T-helper 22 cell (primary cell): ENCODE measurements at regions not wholly inside any gene's neighbourhood (a gene's known extent, or its start where the extent isn't known, plus 50 kb on each side); places are given as distances from the start of the nearest gene placed in this dataset.

Experiments used
- DNase-seq: peaks from one replicate; pipeline ENCODE4 v3.0.0-alpha.2; 2020; ENCODE audit warnings: low read depth

DNA sequence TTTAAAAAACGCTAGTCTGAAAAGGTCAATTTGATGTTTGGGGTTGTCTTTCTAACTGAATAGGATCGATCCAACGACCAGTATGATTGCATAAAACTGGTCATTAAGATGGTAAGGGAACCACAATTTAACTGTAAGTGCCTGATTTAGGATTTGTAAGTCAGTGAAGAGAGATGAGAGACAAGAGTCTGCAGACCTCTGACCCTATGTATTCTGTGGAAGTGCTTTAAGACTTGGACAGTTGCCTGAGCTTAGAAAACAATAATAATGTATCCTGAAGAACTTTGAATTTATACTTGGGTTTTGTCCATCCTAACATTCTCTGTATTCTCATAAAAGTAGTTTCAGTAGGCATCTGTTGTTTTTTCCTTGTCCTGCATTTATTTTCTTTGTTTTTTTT lies 221.4 kb upstream of the SUCLG2 start:
- no peak for DNase-seq

DNA sequence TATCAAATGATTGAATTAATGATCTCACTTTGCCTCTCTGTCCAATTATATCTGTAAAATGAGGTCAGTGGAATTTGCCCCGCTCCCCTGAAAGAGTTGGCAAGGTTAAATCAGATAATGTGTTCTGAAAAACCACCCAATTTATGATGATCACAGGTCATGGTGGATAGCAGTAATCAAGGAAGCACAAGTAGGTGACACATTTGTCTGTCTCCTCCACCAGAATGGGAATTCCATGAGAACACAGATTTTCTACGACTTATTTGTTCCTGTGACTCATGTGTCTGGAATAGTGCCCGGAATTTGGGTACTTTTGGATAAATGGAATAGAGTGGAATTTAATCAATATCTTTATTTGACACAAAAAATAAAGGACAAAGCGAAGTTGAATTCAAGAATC lies 220.9 kb upstream of the SUCLG2 start:
- no peak for DNase-seq

DNA sequence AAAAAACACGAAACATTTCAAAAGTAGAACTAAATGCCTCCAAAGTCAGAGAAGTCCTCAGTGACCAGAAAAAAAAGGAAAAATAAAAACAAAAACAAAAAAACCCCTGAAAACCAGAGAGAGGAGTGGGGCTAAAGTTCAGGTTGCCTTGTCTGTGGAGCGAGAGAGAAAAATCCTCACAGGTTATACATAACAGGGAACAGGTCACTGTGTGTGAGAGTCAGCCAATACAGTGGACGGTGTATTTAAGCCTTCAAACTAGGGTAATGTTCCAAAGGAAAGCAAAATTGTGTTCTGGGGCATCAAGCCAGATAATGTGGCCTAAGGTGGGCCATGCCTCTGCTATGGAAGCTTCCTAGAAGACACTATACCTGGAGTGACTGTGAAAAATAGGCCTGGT lies 216.1 kb upstream of the SUCLG2 start:
- no peak for DNase-seq

DNA sequence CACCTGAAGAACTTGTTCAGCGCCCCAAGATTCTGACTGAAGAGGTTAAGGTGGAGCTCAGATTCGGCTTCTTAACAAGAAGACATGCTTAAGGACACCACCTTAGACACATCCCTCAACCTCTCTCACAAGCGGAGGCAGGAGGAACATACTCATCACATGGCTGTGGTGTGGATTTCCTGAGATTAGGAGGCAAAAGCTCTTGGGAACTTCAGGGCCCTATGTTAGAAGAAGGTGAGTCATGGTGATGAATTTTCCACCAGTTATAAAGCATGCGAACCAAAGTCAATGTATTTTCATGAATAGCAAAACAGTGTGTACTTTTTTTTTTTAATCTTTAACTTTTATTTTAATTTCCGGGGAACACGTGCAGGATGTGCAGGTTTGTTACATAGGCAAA lies 212.2 kb upstream of the SUCLG2 start:
- no peak for DNase-seq

DNA sequence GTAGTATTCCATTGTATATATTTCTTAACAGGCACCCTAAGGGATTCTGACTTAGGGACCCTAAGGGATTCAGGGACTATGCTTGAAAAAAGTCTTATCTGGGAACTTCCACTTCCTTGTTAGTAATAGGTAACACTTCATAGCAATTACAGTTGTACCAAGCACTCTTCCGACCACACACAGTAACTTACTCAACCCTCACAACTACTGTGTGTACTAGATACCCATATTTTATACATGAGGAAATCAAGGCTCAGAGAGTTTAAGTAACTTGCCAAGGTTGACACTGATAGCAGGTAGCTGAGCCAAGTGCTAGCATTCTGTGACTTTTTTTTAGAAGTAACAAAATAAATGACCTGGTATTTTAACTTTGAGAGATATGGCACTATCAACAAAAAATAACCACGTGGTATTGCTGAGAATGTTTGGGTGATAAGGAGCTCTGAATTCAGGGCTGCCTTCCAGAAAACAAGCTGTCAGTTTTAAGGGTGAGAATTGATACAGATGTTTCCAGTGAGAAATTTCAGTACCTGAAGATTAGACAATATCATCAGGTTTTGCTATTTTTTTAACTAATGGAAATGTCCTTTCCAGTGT lies 210.3 kb upstream of the SUCLG2 start:
- DNase-seq = no peak

DNA sequence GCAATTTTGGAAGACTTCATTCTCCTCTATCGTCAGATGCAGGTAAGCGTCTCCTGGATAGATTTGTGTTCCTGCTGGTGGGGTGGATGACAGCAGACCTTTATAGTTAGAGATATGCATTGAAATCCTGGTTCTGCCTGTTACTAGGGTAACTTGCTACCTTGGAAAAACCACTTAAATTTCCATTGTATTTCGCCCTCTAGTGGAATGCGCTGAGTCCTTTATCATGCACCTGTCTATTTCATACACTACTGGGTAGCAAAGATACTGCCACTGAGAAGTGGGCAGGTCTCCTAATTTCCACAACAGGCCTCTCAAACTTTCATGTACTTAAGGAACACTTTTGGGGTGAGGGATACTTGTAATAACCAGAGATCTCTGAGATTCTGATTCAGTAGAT lies 209.5 kb upstream of the SUCLG2 start:
- DNase-seq = no peak

DNA sequence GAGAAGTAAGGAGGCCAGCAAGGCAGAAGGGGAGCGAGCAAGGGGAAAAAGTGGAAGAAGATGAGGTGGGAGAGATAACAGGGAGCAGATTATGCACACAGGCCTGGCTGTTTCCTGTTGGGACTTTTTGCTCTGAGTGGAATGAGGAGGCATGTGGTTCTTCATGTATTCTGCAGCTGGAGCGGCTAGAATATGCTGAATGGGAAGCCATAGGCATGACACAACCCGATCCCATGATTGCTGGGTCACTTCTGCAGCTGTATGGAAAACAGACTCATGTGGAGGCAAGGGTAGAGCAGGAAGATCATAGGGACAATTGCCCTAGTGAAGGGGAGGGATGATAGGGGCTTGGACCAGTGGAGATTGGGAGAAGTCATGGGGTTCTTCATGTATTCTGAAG lies 206.0 kb upstream of the SUCLG2 start:
- DNase-seq = no peak

DNA sequence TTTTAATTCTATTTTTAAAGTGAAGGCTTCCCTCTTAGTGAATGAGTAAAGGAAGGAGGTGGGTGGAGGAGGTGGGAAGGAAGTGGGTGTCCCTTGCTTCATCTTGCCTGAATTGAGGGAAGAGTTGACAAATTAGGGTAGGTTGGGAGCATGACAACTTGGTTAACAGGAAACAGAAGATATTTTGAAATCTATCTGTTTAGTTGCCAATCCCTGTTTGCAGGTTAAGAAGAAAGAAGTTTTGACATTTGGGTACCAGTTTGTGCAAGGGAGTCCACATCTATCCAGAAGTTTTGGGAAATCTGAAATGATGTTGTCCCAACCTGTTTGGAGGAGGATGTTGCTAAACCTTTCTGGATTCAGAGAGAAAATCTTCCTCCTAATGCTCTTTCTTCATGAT lies 204.1 kb upstream of the SUCLG2 start:
- no peak for DNase-seq

DNA sequence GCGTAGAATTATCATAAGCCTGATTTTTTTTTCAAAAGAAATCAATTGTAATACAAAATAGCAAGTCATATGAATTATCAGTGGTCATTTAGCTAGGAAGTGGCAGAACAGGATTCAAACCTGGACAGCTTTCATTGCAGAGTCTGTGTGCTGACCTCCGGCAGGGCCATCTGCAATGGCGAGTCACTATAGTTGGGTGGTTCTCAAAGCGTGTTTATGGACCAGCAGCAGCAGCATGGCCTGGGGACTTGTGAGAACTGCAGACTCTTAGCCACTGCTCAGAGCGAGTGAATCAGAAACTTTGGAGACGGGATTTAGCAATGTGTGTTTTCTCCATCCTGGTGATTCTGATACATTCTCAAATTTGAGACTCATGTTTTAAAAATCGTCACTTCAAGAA lies 202.3 kb upstream of the SUCLG2 start:
- no peak for DNase-seq

DNA sequence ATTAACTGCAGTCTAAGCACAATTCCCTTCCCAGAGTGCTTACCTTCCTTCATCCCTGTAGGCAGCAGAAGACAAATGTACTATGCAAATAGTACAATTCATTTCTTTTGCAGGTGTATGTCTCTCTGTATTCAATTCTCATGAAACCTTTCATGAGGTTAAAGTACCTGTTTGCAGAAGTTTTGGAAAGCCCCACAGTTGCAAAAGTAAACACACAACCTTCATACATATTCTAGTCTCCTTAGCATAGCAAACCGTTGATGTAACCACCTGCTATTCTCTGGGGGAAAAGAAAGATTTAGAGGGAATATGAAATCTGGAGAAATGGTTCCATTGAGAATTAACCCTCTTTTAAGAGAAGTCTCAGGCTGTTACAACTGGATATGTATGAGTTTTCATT lies 200.3 kb upstream of the SUCLG2 start:
- no peak for DNase-seq

DNA sequence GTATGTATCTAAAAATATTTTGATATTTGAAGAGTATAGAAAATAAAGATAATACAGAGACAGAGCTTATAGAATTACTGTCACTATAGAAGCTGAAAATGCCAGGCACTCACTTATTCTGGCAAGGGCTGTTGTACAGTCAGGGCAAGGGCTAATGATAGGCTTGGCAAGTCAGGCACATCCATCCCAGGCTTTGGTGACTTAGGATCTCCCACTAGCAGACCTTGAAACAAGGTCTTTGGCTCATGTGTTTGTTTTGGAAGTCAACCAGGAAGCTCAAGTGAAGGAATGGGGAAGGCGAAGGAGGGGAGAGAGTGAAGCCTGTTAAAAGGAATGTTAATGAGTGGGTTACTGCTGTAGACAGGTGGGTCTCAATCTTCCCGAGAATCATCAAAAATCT lies 199.1 kb upstream of the SUCLG2 start:
- no peak for DNase-seq

DNA sequence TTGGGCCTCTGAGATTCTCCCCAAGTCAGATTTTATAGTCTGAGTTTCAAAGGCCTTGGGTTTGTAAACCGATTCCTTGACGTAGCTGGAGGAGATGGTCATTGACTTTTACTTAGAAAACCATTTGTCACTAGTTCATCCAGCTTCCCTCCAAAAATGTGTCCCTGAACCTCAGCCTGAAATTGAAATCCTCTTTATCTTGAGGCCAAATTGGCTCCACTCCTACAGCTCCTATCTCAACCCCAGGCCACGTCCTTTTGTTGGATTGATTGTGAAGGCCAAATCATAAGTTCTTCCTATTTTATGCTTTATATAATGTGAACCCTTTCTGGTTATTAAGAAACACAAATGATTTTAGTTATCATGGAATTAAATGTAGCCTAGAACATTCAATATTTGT lies 193.9 kb upstream of the SUCLG2 start:
- no peak for DNase-seq

DNA sequence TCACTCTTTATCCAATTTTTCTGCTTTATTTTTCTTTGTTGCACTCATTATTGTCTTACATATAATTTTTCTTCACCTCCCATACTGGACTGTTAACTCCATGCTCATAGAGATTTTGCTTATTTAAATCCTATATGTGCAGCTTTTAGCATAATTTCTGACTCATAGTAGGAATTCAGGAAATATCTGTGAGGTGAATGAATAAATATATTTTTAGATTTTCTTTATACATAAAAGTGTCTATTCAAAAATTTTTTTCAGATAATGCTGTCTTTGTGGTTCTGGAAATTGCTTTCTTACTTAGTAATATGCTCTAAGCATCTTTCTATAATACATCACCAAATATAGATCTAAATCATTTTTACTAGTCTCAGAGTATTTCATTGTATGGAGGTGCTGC lies 191.8 kb upstream of the SUCLG2 start:
- no peak for DNase-seq

DNA sequence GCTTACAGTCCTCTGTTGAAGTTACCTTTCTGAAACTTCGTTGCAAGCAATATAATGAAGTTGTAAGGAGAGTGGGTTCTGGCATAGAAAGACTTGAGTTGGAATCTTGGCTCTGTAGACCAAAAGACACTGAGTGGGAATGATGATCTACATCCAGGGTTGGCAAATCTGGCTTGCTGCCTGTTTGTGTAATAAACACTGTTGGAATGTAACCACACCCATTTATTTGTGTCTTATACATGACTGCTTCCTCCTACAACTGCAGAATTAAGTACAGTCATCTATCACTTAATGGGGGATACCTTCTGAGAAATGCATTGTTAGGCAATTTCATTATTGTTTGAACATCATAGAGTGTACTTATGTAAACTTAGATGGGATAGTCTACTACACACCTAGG lies 178.4 kb upstream of the SUCLG2 start:
- no peak for DNase-seq

DNA sequence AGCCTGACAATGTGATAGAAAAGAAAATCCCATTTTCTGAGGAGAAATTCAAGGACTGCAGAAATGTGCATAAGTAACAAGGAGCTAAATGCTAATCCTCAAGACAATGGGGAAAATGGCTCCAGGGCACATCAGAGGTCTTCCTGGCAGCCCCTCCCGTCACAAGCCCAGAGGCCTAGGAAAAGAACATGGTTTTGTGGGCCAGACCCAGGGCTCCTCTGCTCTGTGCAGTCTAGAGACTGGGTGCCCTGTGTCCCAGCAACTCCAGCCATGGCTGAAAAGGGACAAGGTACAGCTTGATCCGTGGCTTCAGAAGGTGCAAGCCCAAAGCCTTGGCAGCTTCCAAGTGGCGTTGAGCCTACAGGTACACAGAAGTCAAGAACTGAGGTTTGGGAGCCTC lies 176.8 kb upstream of the SUCLG2 start:
- no peak for DNase-seq

DNA sequence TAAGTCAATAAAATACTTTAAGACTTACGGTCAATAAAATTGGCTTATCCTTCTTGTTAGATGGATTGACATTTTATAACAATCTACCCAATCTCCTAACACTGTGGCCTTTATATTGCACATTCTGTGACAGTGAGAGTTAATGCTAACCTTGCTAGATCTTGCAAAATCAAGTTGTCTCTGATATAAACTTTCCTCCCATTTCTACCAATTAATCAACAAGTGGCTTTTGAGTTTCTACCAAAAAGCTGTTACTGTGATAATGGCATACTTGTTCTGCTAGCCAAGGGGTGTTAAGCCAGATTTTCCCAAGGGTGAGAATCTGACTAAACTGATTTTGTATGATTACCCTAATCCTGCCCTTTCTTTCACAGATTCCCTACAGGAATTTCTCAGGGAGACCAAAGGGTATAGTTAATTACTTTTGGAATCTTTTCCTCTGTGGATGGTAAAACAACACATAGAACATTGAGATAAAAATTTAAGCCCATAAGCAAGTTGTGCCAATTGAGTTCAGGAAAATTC lies 174.1 kb upstream of the SUCLG2 start:
- DNase-seq = no peak

DNA sequence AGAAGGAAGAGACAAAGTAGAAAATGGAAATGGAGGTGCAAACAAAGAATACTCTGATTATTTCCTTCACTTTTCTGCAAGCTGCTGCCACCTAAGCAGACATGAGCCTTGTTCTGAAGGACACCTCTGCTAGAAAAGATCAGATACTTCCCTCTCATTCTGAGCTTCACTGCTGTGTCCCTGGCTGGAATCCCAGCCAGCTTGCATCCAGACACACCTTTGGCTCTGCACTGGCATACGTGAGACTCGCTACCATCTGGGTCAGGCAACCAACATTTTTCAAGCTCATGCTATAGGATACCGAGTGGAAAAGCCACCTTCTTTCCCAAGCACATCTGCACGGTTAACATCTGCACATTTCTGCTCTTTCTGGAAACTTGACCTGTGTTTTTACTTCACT lies 166.7 kb upstream of the SUCLG2 start:
- DNase-seq = no peak

DNA sequence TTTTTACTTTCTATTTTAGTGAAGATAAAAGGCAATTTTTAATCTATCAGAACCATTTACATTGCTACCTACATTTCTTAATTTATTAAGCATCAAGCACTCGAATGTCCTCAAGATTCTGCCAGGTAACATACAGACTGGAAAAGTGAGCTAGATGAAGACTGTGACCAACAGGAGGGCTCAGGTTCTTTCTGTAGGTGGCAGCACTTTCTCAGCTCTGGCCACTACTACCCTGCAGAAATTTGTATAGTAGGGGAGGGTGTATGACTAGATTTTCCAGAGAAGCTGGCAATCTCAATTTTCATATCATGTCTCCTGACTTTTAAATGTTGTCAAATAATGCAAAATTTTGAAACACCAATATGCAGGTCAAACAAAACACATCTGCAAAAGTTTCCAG lies 165.0 kb upstream of the SUCLG2 start:
- DNase-seq = no peak

DNA sequence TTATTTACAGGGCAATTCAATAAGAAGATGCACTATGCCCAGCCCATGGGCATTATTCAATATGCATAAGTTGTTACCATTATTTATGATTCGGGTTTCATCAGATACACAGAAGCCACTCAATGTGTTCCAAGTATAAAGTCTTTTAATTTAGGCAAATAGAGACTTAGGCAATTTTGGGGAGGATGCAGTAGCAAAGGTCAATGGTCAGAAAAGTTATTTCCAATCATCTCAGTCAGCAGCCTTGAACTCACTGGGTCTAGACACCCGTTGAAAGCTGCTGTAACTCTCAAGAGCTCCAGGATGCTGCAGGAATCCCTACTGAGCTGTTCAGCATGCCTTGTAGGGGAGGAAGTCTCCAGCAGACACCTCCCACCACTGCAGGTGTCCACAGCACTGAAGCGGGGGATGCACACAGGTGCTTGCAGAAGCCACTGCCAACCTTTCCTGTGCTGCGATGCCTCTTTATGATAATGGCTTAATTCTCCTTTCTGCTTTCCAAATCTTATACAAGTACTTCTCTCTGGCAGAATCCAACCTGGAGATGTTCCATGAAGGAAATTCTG lies 155.0 kb upstream of the SUCLG2 start:
- no peak for DNase-seq

DNA sequence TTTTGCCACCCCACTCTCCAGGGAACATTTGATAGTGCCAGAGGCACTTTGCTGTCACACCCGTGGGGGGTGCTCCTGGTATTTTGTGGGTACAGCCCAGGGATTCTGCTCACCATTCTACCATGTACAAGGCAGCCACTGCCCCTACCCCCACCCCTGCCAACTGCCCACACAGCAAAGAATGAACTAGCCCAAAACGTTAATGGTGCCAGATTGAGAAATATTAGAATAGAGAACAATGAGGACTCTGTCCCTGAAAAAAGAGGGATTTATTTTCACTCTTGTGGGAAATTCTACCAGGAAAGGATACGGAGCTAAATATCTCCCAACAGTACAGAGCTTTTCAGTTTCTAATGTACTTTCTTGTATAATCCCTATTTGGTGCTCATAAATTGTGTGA lies 154.5 kb upstream of the SUCLG2 start:
- DNase-seq = no peak

DNA sequence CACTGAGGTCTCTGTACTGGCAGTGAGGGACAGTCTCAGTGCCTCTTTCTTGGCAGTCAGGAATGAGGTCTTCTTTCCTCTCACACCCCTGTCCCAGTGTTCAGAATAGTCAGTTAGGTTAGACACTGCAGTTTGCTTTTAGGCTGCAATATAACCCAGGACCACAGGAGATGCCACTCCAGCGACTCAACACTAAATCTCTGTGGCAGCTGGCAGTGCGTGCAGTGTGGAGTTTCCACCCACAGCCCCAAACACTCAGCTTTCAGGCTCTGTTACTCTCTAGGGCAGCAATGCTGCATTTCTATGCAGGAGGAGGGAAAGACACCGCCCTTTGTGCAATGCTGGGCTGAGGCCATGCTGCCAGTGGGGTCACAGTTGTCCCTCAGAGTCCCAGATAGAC lies 150.2 kb upstream of the SUCLG2 start:
- DNase-seq = no peak

DNA sequence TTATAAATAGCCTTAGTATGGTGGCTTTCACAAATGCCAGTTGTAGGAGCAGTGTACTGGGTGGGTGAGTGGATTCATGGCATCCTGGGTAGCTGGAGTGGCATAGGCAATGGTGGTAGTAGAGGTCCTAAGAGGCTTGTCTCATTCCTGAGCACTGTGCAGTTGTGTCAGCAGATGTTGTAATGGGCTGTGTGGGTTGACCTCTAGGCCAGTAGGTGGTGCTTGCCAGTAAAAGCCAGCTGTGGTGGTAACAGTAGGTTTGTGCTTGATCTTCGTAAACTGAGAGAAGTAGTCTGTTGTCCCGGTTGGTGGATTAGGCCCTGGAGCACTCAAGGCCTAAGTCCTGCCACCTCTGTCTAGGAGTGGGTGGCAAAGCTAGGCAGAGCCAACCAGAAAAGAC lies 149.7 kb upstream of the SUCLG2 start:
- DNase-seq = no peak

DNA sequence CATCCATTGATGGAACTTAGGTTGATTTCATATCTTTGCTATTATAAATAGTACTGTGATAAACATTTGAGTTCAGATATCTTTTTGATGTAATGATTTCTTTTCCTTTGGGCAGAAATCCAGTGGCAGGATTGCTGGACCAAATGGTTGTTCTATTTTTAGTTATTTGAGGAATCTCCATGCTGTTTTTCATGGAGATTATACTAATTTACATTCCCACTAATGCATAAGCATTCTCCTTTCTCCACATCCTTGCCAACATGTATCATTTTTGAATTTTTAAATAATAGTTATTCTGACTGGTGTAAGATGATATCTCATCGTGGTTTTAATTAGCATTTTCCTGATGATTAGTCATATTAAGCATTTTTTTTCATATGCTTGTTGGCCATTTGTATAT lies 144.0 kb upstream of the SUCLG2 start:
- DNase-seq = no peak

DNA sequence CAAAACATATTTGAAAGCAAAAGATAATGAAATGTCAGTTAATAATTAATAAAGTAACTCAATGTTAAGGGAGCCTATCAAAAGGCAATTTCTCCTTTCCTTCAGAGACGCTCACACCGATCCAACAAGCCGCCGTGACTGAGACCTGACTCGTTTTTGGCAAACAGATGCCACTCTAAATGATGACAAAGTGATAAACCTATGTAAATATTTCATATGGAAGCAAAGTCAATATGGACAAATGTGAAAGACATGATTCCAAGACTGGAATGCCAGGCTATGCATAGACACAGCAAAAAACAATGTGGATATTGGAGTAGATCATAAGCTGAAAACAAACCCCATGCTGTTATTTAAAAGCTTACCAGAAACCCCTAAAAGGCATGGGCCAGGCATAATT lies 137.2 kb upstream of the SUCLG2 start:
- DNase-seq = no peak

DNA sequence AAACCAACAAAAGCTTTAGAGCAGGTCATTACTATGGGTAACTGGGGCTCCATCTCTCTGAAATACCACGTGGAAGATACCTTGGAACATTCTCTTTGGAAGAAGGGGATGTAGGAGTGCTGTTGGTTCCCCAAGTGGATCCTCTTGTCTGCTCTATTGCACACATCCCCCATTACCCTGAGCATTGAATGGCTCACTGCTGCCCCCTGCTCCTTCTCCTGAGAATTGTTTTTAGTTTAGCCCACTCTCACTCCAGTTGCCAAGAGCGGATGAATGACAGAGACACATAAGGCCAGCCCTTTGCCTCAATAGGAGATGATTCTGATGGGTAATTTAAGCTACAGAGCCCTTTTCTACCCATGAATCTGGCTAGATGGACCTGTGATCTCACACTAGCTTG lies 135.6 kb upstream of the SUCLG2 start:
- peak; percentile 1 for DNase-seq
